GM18507 (cell line): ENCODE measurements at regions not wholly inside any gene's neighbourhood (a gene's known extent, or its start where the extent isn't known, plus 50 kb on each side); places are given as distances from the start of the nearest gene placed in this dataset.
"Not testable (repeated sequence)": the region's sequence is repeated elsewhere in the genome, so short reads cannot be mapped to it uniquely, and the experiment has no call there.

Experiments used
- DNase-seq: peaks from one replicate; pipeline ENCODE4 v3.0.0; 2011; ENCODE audit warnings: low read depth; ENCODE audit not compliant: insufficient read length; ENCODE audit errors: extremely low spot score
- FAIRE-seq: peaks from 2 replicates; lab custom pipeline; 2011; peaks lifted over from hg19 to GRCh38; lab: Jason Lieb, UNC

DNA sequence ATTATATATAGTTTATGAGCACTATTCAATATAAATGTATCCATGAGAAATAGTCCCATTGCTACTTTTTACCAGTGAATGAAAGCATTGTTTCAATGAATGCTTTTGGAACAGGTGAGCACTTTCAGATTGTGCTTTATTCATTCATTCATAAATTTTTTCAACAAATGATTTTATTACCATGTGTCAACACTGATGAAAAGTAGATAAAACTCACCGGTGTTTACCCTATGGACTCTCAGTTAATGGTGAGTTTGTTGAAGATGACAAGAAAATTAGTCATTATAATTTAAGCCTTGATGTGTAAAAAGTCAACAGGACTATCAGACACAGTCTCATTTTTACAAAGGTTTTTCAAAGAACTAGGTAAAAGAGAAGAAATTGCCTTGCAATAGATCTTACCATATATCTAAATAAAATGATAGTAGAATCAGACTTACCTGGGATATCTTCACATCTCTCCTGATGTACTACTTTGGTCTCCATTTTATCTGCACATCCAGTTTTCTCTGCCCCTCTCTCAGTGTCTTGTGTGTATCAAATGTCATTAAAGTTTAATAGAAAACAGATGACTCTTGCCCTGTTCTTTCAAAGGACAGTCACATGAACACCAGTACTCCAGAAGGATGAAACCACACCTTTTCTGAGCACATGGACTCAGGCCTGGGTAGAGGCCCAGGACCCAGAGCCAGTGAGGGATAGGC lies 325.3 kb upstream of the RND3 start:
- FAIRE-seq, result no peak
- no peak for DNase-seq

DNA sequence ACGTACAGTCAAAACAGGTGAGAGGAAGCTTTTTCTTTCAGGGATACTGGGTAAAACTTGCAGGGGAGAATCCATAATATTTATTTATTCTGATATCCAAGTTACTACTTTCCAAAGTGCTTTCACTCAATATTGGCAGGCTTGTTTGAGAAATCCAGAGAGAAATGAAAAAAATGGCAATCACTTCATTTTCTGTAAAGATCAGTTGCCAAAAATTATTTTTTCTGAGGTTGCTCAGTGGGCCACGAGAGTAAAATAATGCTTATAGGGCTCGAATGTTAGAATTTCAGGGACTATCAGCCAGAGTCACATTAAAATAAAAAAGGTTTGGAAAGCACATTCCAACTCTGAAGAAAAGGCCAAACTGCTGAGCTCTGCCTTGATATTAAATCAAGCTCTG lies 324.6 kb upstream of the RND3 start:
- no peak for FAIRE-seq
- DNase-seq, result no peak

GRCh38 chr2:150811259-150811855 lies 323.9 kb upstream of the RND3 start:
- FAIRE-seq (no peak), DNase-seq (no peak)

GRCh38 chr2:150809103-150809502 lies 321.6 kb upstream of the RND3 start:
- FAIRE-seq, result no peak
- no peak for DNase-seq

DNA sequence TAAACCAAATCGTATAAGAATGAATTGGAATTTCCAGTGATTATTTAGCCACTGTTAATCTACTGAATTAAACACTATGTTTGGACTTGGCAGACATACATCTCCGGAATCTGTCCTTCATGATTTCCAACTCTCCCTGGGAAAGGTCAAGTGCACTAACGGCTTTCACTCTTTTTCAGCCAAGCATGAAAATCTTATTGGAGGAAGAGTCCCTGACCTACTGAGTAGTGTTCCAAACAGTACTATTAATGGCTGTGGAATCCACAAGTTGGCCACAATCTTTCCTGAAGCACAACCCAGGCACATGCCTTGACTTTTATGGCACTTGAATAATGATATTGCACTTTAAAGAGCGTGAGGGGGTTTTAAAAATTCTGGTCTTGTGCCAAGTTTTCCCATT lies 318.9 kb upstream of the RND3 start:
- FAIRE-seq (no peak), DNase-seq (no peak)

- DNase-seq (no peak), FAIRE-seq (no peak)
These were observed 316.4 kb upstream of the RND3 start for GRCh38 chr2:150803689-150804398.

- DNase-seq, result no peak
- no peak for FAIRE-seq
These were observed 315.2 kb upstream of the RND3 start for GRCh38 chr2:150802635-150803034.

GRCh38 chr2:150796236-150796635 lies 308.8 kb upstream of the RND3 start:
- FAIRE-seq, DNase-seq: not testable (repeated sequence)

- DNase-seq, result no peak
- no peak for FAIRE-seq
These were observed 305.4 kb upstream of the RND3 start for GRCh38 chr2:150792780-150793300.

GRCh38 chr2:150791567-150791966 lies 304.1 kb upstream of the RND3 start:
- FAIRE-seq (no peak), DNase-seq (no peak)

- FAIRE-seq (no peak), DNase-seq (no peak)
These were observed 302.0 kb upstream of the RND3 start for GRCh38 chr2:150789376-150789905.

DNA sequence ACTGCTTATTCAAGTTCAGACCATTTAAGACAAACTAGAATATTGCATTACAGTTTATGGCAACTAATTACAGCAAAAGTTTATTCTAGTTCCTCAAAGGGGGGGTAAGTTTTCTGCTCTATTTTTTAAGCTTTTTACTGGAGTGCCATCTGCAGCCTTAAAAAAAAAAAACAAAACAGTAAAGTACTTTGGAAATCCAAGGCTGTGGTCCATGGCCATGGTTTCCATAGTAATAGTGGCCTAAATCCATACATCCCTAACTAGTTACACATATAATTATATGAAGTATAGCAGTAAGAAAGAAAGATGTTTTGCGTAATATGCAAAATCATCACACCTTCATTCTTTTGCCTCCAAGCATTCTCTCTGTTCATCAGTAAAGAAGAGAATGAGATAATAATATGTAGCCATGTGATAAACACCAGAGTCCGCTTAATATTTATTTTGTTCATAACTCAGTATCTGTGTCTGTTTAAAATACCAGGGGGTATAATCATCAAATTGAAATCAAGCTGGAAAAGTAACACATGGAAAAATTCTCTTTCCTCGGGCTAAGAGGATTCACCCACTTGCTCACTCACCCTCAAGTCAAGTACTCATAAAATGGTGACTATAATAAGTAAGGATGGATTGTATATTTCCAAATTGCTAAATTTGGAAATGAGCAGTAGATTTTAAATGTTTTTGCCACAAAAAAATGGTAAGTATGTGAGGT lies 301.1 kb upstream of the RND3 start:
- DNase-seq, result no peak

DNA sequence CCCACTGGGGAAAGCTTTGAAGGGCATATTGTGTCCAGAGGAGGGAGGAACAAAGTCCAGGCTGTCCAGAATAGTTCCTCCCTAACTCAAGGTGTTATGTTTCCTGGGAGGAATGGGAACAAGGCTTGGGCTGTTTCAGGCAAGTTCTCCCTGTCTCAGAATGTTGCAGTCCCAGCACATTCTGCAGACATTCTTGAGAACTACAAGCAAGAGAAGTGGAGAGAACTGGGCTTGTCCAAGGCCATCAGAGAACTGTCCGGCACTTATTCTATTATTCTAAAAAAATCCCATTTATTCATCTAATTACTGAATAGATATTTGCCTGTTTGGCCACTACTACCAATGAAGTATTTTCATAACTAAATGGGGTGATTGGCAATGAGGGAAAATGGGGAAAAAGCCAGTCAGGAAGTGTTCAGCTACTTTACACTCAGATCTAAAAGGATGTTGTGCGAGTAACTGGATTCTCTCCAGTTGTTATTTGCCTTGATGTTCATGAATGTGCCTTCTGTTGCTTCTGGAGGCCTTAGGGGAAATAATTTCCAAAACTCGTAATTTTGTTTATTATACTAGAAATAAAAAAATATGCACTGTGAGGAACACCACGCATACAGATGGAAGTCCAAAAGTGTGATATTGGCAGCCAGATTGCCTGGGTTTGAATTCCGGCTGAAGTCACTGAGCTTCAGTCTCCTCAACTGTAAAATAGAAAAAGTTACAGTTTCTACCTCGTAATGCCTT lies 300.1 kb upstream of the RND3 start:
- no peak for DNase-seq
- no peak for FAIRE-seq

More for the DNA sequence above, 301.1 kb upstream of the RND3 start:
- FAIRE-seq, result no peak

DNA sequence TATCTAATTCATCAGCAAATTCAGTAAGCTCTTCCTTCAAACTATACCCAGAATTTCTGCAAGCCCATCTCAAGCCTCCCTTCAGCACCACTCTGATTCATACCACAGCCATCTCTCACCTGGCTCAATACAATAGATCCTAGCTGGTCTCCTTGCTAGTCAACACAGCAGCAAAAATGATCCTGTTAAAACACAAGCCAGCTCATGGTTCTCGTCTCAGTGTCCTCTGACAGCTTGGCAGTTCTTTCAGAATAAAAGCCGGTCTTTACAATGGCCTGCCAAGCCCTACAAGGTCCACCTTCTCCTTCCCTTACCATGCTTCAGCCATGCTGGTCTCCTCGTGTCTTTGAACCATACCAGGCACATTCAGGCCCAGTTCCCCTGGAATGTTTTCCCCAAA lies 296.9 kb upstream of the RND3 start:
- FAIRE-seq, result no peak
- DNase-seq, result no peak

GRCh38 chr2:150783896-150784295 lies 296.4 kb upstream of the RND3 start:
- no peak for FAIRE-seq
- DNase-seq, result no peak

- no peak for FAIRE-seq
- no peak for DNase-seq
These were observed 295.5 kb upstream of the RND3 start for GRCh38 chr2:150783015-150783414.

DNA sequence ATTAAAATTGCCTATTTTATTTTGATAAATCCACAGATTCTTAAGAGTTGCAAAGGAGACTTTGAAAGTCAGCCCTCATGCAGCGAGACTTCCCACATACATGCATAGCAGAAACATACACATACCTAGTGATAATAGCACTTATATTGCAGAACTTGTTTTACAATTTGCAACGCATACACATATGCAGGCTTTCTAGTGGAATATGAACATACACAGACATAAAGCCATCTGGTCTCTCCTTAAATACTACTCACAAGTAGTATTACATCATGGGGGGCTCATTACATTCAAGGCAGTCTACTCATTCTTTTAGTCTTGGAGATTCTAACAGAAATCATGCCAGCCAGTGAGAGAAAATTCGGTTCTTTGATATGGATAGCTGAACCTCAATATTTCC lies 295.1 kb upstream of the RND3 start:
- FAIRE-seq, result no peak
- DNase-seq, result no peak

GRCh38 chr2:150781142-150781541 lies 293.7 kb upstream of the RND3 start:
- FAIRE-seq, result no peak
- DNase-seq, result no peak

- FAIRE-seq, result no peak
These were observed 291.4 kb upstream of the RND3 start for GRCh38 chr2:150778828-150779227.

More at GRCh38 chr2:150778828-150779227, 291.4 kb upstream of the RND3 start:
- DNase-seq, result no peak
